ENCODE measurements at regions not wholly inside any gene's neighbourhood (a gene's known extent, or its start where the extent isn't known, plus 50 kb on each side); places are given as distances from the start of the nearest gene placed in this dataset.

DNA sequence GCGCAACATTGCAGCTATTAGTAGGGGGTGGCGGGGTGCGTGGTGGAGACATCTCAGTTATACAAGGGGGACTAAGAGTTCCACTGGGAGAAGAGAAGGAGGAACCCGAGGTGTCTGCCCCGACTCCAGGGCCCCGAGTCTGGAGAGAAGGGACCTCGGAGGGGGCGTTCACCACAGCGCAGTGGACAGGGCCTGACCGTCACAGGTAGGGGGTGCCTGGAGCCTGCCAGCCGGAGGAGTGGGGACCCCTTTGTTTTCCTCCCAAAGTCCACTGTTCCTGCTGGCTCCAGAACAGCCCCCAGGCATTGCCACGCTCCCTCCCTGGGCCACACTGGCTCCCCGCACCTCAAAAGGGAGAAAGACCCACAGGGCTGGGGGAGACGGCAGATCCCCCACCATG lies 175.9 kb upstream of the TNRC6C start:
- TF ChIP-seq, protein P1, sequence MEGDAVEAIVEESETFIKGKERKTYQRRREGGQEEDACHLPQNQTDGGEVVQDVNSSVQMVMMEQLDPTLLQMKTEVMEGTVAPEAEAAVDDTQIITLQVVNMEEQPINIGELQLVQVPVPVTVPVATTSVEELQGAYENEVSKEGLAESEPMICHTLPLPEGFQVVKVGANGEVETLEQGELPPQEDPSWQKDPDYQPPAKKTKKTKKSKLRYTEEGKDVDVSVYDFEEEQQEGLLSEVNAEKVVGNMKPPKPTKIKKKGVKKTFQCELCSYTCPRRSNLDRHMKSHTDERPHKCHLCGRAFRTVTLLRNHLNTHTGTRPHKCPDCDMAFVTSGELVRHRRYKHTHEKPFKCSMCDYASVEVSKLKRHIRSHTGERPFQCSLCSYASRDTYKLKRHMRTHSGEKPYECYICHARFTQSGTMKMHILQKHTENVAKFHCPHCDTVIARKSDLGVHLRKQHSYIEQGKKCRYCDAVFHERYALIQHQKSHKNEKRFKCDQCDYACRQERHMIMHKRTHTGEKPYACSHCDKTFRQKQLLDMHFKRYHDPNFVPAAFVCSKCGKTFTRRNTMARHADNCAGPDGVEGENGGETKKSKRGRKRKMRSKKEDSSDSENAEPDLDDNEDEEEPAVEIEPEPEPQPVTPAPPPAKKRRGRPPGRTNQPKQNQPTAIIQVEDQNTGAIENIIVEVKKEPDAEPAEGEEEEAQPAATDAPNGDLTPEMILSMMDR (IDR thresholded peaks at IDR 0.05; ENCODE audit: control extremely low read depth, extremely low read depth, low read depth, missing control alignments), result no peak
- no peak for DNase-seq (ENCODE audit: extremely low spot score)
- CTCF ChIA-PET, result interaction anchor here (0.9 kb wide), 1 partner anchor 231 kb away, joined by 3 read pairs; no protein-coding TSS in a partner anchor
- POLR2A ChIA-PET, result no interaction called here

DNA sequence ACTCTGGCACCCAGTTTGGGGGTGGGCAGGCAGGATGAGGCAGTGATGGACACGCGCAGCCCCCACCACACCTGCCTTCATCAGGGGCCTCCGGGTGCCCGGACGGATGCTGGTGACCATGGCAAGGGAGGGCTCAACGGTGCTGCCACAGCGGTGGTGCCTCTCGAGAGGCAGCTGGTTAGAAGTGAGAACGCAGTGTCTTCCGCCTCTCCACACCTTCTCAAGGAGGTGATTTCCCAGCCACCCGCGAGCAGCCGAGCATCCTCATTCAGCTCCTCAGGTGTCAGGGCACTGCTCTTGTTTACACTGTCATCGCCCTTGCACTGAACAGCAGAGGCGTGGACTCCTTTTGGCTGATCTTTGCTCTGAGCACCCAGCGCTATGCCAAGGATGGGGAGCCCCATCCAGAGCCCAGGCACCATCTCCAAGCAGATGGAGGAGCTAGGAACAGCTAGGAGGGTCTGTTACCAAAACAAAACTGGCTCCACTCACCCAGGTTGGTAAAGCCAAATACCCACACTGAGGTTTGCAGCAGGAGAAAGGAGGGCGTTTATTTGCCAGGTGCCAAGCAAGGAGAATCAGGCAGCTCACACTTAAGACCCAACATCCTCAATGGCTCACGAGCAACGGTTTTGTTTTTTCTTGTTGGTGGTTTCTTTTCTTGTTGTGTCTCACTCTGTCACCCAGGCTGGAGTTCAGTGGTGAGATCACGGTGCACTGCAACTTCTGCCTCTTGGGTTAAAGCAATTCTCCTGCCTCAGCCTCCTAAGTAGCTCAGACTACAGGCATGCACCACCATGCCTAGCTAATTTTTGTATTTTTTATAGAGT lies 174.3 kb upstream of the TNRC6C start:
- DNase-seq (ENCODE audit: extremely low spot score), result peak; percentile 54
- POLR2A ChIA-PET, result no interaction called here

DNA sequence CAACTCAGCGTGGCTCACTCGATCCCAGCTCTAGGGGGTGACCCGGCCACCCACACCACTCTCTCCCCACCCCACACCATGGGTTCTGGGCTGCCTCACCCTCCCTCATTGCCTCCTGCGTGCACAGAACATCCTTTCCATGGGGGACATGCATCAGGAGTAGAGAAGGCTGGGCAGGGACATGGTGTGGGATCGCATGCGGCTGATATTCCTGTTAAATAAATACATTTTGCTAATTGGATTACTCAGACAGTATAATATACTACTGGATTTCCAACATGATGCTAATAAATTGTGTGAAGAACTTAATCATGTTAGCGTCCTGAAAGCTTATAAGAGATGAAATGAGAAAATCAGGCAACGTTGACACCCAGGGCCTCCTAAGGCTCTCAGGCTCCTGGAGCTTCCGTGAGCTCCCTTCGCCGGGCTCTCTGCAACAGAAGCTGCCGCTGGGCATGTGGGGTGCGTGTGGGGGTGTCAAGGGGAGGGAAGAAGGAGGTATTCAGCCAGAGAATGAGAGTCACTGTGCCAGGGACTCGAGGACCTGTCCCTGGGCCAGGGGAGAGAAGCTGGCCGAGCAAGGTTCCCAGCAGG lies 173.1 kb upstream of the TNRC6C start:
- CTCF ChIA-PET, result no interaction called here
- POLR2A ChIA-PET, result no interaction called here
- TF ChIP-seq, protein P1 (IDR thresholded peaks at IDR 0.05; ENCODE audit: control extremely low read depth, extremely low read depth, low read depth, missing control alignments), result no peak
- no peak for DNase-seq (ENCODE audit: extremely low spot score)

More for the DNA sequence above, 174.3 kb upstream of the TNRC6C start:
- TF ChIP-seq, protein P1 (IDR thresholded peaks at IDR 0.05; ENCODE audit: control extremely low read depth, extremely low read depth, low read depth, missing control alignments), result no peak
- CTCF ChIA-PET, result no interaction called here

DNA sequence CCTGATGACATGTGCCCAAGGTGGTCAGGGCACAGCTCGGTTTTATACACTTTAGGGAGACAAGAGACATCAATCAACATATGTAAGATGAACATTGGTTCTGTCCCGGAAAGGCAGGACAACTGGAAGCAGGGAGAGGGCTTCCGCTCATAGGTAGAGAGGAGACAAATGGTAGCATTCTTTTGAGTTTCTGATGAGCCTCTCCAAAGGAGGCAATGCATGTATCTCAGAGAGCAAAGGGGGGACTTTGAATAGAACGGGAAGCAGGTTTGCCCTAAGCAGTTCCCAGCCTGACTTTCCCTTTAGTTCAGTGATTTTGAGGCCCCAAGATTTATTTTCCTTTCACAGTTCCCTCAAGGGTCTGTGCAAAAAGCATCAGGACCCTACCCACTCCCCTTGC lies 172.4 kb upstream of the TNRC6C start:
- ChIA-PET POLR2A (no interaction called here), CTCF (no interaction called here)
- TF ChIP-seq, protein P1 (IDR thresholded peaks at IDR 0.05; ENCODE audit: control extremely low read depth, extremely low read depth, low read depth, missing control alignments), result no peak
- DNase-seq (ENCODE audit: extremely low spot score), result no peak

DNA sequence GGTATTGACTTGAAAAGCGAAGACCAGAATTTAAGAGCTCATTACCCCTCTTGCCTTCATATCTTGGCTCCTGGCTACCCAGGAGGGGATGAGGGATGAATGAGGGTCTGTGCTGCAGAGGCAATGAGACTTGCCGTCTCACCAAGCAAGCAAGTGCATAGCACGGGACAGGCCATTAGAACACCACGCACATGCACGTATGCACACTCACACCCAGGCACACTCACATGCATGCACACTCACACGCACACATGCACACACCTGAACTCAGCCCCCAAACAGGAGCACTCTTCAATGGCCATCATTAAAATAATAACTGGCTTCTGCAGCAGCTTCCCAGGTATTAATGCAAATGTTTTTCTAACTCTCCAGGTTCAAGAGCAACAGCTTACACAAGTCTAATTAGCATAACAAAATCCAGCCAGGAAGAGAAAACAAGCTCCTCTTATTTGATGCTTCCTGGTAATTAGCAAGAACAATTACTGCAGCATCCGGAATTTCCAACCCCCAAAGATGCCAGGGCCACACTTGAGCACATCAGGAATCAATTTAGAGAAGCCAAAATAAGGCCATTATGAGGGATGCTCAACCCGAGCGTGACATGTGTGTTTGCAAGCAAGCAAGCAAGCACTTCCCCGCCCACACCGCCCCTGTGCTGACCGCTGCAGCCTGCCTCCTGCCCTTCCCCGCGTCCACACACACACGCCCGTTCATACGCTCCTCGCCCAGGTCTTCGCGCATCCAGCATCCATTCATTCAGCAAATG lies 171.6 kb upstream of the TNRC6C start:
- ChIA-PET POLR2A (no interaction called here), CTCF (no interaction called here)
- TF ChIP-seq, protein P1 (IDR thresholded peaks at IDR 0.05; ENCODE audit: control extremely low read depth, extremely low read depth, low read depth, missing control alignments), result no peak
- no peak for DNase-seq (ENCODE audit: extremely low spot score)

DNA sequence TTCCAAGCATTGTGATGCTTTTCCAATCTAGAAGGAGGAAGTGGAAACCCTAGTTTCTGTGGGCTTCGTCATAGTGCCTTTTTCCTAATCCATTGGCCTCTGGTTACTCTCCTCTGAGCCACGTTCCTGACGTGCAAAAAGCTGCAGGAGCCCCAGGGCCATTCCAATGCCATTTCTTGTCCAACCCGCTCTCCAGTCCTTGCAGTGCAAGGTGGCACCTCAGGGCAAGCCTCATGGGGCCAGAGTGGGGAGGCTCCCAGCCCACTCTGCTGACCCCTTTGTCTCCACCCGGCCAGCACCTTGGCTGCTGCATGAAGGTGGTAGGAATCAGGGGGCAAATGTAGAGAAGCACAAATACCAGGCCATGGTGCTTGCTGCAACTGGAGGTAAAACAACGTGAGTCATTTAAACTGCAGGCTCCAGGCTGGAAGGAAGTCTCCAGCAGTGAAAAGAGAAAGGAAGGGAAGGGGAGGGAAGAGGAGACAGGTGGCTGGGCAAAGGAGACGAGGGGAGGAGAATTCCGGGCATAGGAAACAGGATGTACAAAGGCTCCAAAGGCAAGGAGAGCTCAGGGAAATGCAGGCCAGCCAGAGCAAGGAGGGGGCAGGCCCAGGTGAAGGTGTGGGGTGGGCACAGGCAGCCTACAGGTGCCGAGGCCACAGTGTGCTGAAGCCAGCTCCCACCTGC lies 168.2 kb upstream of the TNRC6C start:
- ChIA-PET CTCF (interaction anchor here (1.1 kb wide), 1 partner anchor 12 kb away, joined by 3 read pairs; no protein-coding TSS in a partner anchor), POLR2A (no interaction called here)
- DNase-seq (ENCODE audit: extremely low spot score), result no peak
- TF ChIP-seq, protein P1 (IDR thresholded peaks at IDR 0.05; ENCODE audit: control extremely low read depth, extremely low read depth, low read depth, missing control alignments), result no peak
